Central memory CD8-positive, alpha-beta T cell (primary cell): ENCODE measurements at regions not wholly inside any gene's neighbourhood (a gene's known extent, or its start where the extent isn't known, plus 50 kb on each side); places are given as distances from the start of the nearest gene placed in this dataset.

ENCODE experiments used
- ATAC-seq: fragments of 150-1000 bp; cut with Tn5 transposase; replicated peaks from 2 replicates; pipeline ENCODE4 v1.10.0; 2022; ENCODE audit warnings: mild to moderate bottlenecking, moderate FRiP score, moderate number of reproducible peaks; ENCODE audit not compliant: poor library complexity, severe bottlenecking; ENCODE audit errors: extremely low read depth
- DNase-seq, 2 donors: peaks; one replicate each; pipeline ENCODE4 v3.0.0; 2021; ENCODE audit warnings: low spot score in 2 of 2
- H3K27ac Mint-ChIP-seq: one replicate; pipeline ENCODE4 v1.8.0; 2022; ENCODE audit warnings: low read depth, mild to moderate bottlenecking, moderate library complexity, mixed read lengths
- H3K27me3 Mint-ChIP-seq: one replicate; pipeline ENCODE4 v1.8.0; 2022; ENCODE audit warnings: mixed read lengths
- H3K36me3 Mint-ChIP-seq: one replicate; pipeline ENCODE4 v1.8.0; 2022; ENCODE audit warnings: mild to moderate bottlenecking, moderate library complexity, mixed read lengths; ENCODE audit not compliant: insufficient read depth
- H3K4me1 Mint-ChIP-seq: one replicate; pipeline ENCODE4 v1.8.0; 2022; ENCODE audit warnings: mixed read lengths
- H3K4me3 Mint-ChIP-seq: one replicate; pipeline ENCODE4 v1.8.0; 2022; ENCODE audit warnings: mild to moderate bottlenecking, moderate library complexity, mixed read lengths
- H3K9me3 Mint-ChIP-seq: one replicate; pipeline ENCODE4 v1.8.0; 2022; ENCODE audit warnings: mixed read lengths

- ATAC-seq (no peak), DNase-seq (no peak)
- Mint-ChIP-seq H3K36me3 (no peaks in the 10 kb centered on the region), H3K4me3 (no peak overlapping the region), H3K4me1 (no peaks in the 10 kb centered on the region), H3K27me3 (no peaks in the 10 kb centered on the region), H3K27ac (no peak overlapping the region), H3K9me3 (peaks cover 6% of the 10 kb centered on the region)
Observed at GRCh38 chr4:133647206-133647605, 498.1 kb downstream of the PCDH10 start.

GRCh38 chr4:133641191-133641590, 492.1 kb downstream of the PCDH10 start:
- no peaks in the 10 kb centered on the region for H3K27me3 Mint-ChIP-seq
- H3K9me3 Mint-ChIP-seq, result no peaks in the 10 kb centered on the region
- no peak for DNase-seq
- no peaks in the 10 kb centered on the region for H3K4me1 Mint-ChIP-seq
- no peak overlapping the region for H3K27ac Mint-ChIP-seq
- H3K36me3 Mint-ChIP-seq, result no peaks in the 10 kb centered on the region
- ATAC-seq, result no peak
- H3K4me3 Mint-ChIP-seq, result no peak overlapping the region

- Mint-ChIP-seq H3K27ac (no peak overlapping the region), H3K36me3 (no peaks in the 10 kb centered on the region), H3K4me3 (no peak overlapping the region), H3K27me3 (no peaks in the 10 kb centered on the region), H3K4me1 (no peaks in the 10 kb centered on the region), H3K9me3 (peaks cover 1% of the 10 kb centered on the region)
- DNase-seq, result no peak
- no peak for ATAC-seq
Observed at GRCh38 chr4:133638751-133639150, 489.7 kb downstream of the PCDH10 start.

GRCh38 chr4:133637161-133637560, 488.1 kb downstream of the PCDH10 start:
- Mint-ChIP-seq H3K27ac (no peak overlapping the region), H3K9me3 (peaks cover 8% of the 10 kb centered on the region), H3K4me3 (no peak overlapping the region), H3K36me3 (no peaks in the 10 kb centered on the region), H3K27me3 (no peaks in the 10 kb centered on the region), H3K4me1 (no peaks in the 10 kb centered on the region)
- ATAC-seq (no peak), DNase-seq (no peak)

GRCh38 chr4:133624744-133625143, 475.6 kb downstream of the PCDH10 start:
- H3K9me3 Mint-ChIP-seq, result peaks cover 32% of the 10 kb centered on the region
- H3K27me3 Mint-ChIP-seq, result no peaks in the 10 kb centered on the region
- no peaks in the 10 kb centered on the region for H3K4me1 Mint-ChIP-seq
- H3K4me3 Mint-ChIP-seq, result no peak overlapping the region
- no peak for DNase-seq
- H3K27ac Mint-ChIP-seq, result no peak overlapping the region
- ATAC-seq, result no peak
- no peaks in the 10 kb centered on the region for H3K36me3 Mint-ChIP-seq

GRCh38 chr4:133623847-133624246, 474.8 kb downstream of the PCDH10 start:
- ATAC-seq (no peak), DNase-seq (no peak)
- Mint-ChIP-seq H3K4me1 (no peaks in the 10 kb centered on the region), H3K27ac (no peak overlapping the region), H3K27me3 (no peaks in the 10 kb centered on the region), H3K9me3 (peaks cover 27% of the 10 kb centered on the region), H3K4me3 (no peak overlapping the region), H3K36me3 (no peaks in the 10 kb centered on the region)

- ATAC-seq (no peak), DNase-seq (no peak)
- H3K27me3 Mint-ChIP-seq, result no peaks in the 10 kb centered on the region
- H3K4me3 Mint-ChIP-seq, result no peak overlapping the region
- peaks cover 22% of the 10 kb centered on the region for H3K9me3 Mint-ChIP-seq
- no peaks in the 10 kb centered on the region for H3K4me1 Mint-ChIP-seq
- H3K27ac Mint-ChIP-seq, result no peak overlapping the region
- H3K36me3 Mint-ChIP-seq, result no peaks in the 10 kb centered on the region
Observed at GRCh38 chr4:133621628-133622027, 472.5 kb downstream of the PCDH10 start.

- DNase-seq (no peak), ATAC-seq (no peak)
- no peaks in the 10 kb centered on the region for H3K4me1 Mint-ChIP-seq
- no peaks in the 10 kb centered on the region for H3K36me3 Mint-ChIP-seq
- H3K27me3 Mint-ChIP-seq, result no peaks in the 10 kb centered on the region
- H3K4me3 Mint-ChIP-seq, result no peak overlapping the region
- peaks cover 19% of the 10 kb centered on the region for H3K9me3 Mint-ChIP-seq
- no peak overlapping the region for H3K27ac Mint-ChIP-seq
Observed at GRCh38 chr4:133620555-133620954, 471.5 kb downstream of the PCDH10 start.

- Mint-ChIP-seq H3K4me3 (no peak overlapping the region), H3K4me1 (no peaks in the 10 kb centered on the region), H3K27ac (no peak overlapping the region), H3K9me3 (peaks cover 18% of the 10 kb centered on the region), H3K27me3 (no peaks in the 10 kb centered on the region), H3K36me3 (no peaks in the 10 kb centered on the region)
- ATAC-seq (no peak), DNase-seq (no peak)
Observed at GRCh38 chr4:133618963-133619362, 469.9 kb downstream of the PCDH10 start.

GRCh38 chr4:133600008-133600407, 450.9 kb downstream of the PCDH10 start:
- no peaks in the 10 kb centered on the region for H3K27me3 Mint-ChIP-seq
- no peak overlapping the region for H3K27ac Mint-ChIP-seq
- H3K9me3 Mint-ChIP-seq, result peaks cover 14% of the 10 kb centered on the region
- no peak for ATAC-seq
- no peak overlapping the region for H3K4me3 Mint-ChIP-seq
- H3K4me1 Mint-ChIP-seq, result no peaks in the 10 kb centered on the region
- no peak for DNase-seq
- H3K36me3 Mint-ChIP-seq, result no peaks in the 10 kb centered on the region

GRCh38 chr4:133598779-133599178, 449.7 kb downstream of the PCDH10 start:
- Mint-ChIP-seq H3K4me3 (no peak overlapping the region), H3K27ac (no peak overlapping the region), H3K27me3 (no peaks in the 10 kb centered on the region), H3K9me3 (peaks cover 10% of the 10 kb centered on the region), H3K36me3 (no peaks in the 10 kb centered on the region), H3K4me1 (no peaks in the 10 kb centered on the region)
- DNase-seq, result no peak
- no peak for ATAC-seq

GRCh38 chr4:133597251-133597650, 448.2 kb downstream of the PCDH10 start:
- H3K36me3 Mint-ChIP-seq, result no peaks in the 10 kb centered on the region
- ATAC-seq, result no peak
- no peak for DNase-seq
- no peaks in the 10 kb centered on the region for H3K4me1 Mint-ChIP-seq
- no peak overlapping the region for H3K27ac Mint-ChIP-seq
- H3K27me3 Mint-ChIP-seq, result no peaks in the 10 kb centered on the region
- no peak overlapping the region for H3K4me3 Mint-ChIP-seq
- H3K9me3 Mint-ChIP-seq, result peaks cover 6% of the 10 kb centered on the region

- DNase-seq, result no peak
- Mint-ChIP-seq H3K27me3 (no peaks in the 10 kb centered on the region), H3K27ac (no peak overlapping the region), H3K4me1 (no peaks in the 10 kb centered on the region), H3K9me3 (peaks cover 6% of the 10 kb centered on the region), H3K36me3 (no peaks in the 10 kb centered on the region), H3K4me3 (no peak overlapping the region)
- no peak for ATAC-seq
Observed at GRCh38 chr4:133596459-133596858, 447.4 kb downstream of the PCDH10 start.
